ES-I3 (cell line): ENCODE measurements at regions not wholly inside any gene's neighbourhood (a gene's known extent, or its start where the extent isn't known, plus 50 kb on each side); places are given as distances from the start of the nearest gene placed in this dataset.

Experiments used
- H3K36me3 ChIP-seq: 2 replicates; pipeline ENCODE4 v1.6.1; 2013; ENCODE audit warnings: mild to moderate bottlenecking, low read length, control low read depth, moderate library complexity; ENCODE audit not compliant: insufficient read depth
- H3K4me1 ChIP-seq: 2 replicates; pipeline ENCODE4 v1.6.1; 2013; ENCODE audit warnings: mild to moderate bottlenecking, control low read depth, low read length; ENCODE audit not compliant: insufficient read depth
- H3K9ac ChIP-seq: 2 replicates; pipeline ENCODE4 v1.6.1; 2013; ENCODE audit warnings: low read depth, mild to moderate bottlenecking, low read length, moderate library complexity
- H3K9me3 ChIP-seq: 2 replicates; pipeline ENCODE4 v1.6.1; 2013; ENCODE audit warnings: mild to moderate bottlenecking, low read length, moderate library complexity; ENCODE audit not compliant: control insufficient read depth, insufficient read depth

DNA sequence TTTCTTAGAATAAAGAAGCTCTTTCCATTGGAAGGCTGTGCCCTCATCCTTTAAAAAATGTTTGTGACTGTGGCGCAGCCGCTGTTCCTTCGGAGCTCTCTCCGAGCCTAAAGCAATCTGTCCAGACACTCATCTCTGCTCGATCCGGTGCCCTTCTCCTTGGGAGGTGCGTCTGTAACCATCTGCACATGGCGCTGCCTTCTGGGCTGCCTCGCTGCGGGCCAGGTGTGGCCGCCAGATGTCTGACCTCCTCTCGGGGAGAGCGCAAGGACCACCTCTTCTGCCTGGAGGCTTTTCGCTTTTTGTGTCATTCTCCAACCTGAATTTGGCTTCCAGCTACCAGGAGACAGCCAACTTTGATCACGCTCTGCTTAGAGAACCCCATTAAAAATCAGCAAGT is 153.4 kb upstream of the PTCH1 start:
- no peak overlapping the region for H3K9ac ChIP-seq
- H3K4me1 ChIP-seq = peaks cover 11% of the 10 kb centered on the region
- H3K9me3 ChIP-seq = no peaks in the 10 kb centered on the region
- no peaks in the 10 kb centered on the region for H3K36me3 ChIP-seq

DNA sequence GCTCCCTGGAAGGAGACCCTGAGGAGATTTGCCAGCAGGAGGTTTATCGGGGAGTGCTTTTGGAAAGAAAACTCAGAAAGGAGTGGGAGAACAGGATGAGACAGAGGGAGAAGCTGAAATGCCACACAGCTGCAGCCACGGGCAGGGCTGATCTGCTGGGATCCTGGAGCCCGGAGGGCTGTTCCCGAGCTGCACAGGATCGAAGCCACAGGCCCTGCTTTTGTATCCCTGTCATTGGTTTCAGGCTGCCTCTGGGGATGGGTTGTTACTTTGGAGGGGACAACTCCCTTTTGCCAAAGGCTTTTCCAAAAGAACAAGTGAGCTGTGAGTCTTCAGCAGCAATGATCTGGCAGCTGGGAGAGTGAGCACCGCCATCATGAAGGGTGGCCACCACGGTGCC is 152.5 kb upstream of the PTCH1 start:
- Histone ChIP-seq H3K4me1 (peaks cover 11% of the 10 kb centered on the region), H3K9ac (no peak overlapping the region), H3K9me3 (no peaks in the 10 kb centered on the region), H3K36me3 (no peaks in the 10 kb centered on the region)

DNA sequence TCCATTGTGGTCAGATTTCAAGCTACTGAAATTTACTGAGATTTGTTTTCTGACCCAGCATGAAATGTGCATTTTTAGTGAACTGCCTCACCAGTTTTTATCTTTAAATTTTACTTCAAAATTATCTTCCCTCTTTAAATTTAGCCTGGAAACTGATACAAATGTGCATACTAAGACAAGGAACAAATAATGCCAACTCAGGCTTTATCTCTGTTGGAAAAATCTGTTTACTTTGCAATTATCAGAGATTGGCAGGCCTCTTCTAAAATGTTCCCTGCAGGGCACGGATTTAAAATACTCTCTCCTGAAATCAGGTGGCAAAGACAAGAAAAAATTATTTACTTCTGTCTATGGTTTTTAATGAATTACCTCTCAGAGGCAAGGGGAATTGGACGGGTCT is 151.0 kb upstream of the PTCH1 start:
- H3K9me3 ChIP-seq = no peaks in the 10 kb centered on the region
- H3K36me3 ChIP-seq = no peaks in the 10 kb centered on the region
- no peak overlapping the region for H3K9ac ChIP-seq
- H3K4me1 ChIP-seq = peaks cover 11% of the 10 kb centered on the region

- Histone ChIP-seq H3K9me3 (no peaks in the 10 kb centered on the region), H3K4me1 (peaks cover 11% of the 10 kb centered on the region), H3K36me3 (no peaks in the 10 kb centered on the region), H3K9ac (no peak overlapping the region)
Observed at GRCh38 chr9:95666785-95667155, 150.0 kb upstream of the PTCH1 start.

GRCh38 chr9:95666096-95666784 is 149.5 kb upstream of the PTCH1 start:
- Histone ChIP-seq H3K4me1 (peaks cover 11% of the 10 kb centered on the region), H3K36me3 (no peaks in the 10 kb centered on the region), H3K9ac (no peak overlapping the region), H3K9me3 (no peaks in the 10 kb centered on the region)

GRCh38 chr9:95653246-95653645 is 136.5 kb upstream of the PTCH1 start:
- H3K36me3 ChIP-seq = no peaks in the 10 kb centered on the region
- no peaks in the 10 kb centered on the region for H3K4me1 ChIP-seq
- no peak overlapping the region for H3K9ac ChIP-seq
- no peaks in the 10 kb centered on the region for H3K9me3 ChIP-seq

GRCh38 chr9:95650720-95651119 is 133.9 kb upstream of the PTCH1 start:
- H3K36me3 ChIP-seq = no peaks in the 10 kb centered on the region
- no peaks in the 10 kb centered on the region for H3K9me3 ChIP-seq
- no peaks in the 10 kb centered on the region for H3K4me1 ChIP-seq
- H3K9ac ChIP-seq = no peak overlapping the region

DNA sequence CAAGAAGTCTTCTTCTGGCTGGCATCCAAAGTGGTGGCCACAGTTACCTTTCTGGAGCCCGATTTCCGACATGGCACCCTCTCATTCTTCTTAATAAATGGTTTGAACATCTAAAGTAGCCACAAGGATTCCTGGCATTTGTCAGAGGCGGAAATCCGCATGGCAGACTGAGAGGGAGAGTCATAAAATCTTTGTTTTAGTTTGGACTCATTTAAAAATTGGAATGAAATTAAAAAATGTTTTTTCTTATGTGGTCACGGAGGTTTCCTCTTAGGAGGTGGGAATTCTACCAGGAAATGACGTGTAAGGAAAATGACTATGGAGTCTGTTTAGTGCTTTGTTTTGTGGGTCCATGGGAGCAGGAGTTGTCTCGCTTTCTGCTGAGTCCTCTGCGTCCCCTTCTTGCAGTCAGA is 133.0 kb upstream of the PTCH1 start:
- Histone ChIP-seq H3K9ac (no peak overlapping the region), H3K9me3 (no peaks in the 10 kb centered on the region), H3K36me3 (no peaks in the 10 kb centered on the region), H3K4me1 (no peaks in the 10 kb centered on the region)

- no peak overlapping the region for H3K9ac ChIP-seq
- H3K4me1 ChIP-seq = no peaks in the 10 kb centered on the region
- H3K9me3 ChIP-seq = no peaks in the 10 kb centered on the region
- no peaks in the 10 kb centered on the region for H3K36me3 ChIP-seq
Observed at GRCh38 chr9:95648225-95648624, 131.5 kb upstream of the PTCH1 start.

GRCh38 chr9:95645992-95646391 is 129.2 kb upstream of the PTCH1 start:
- no peaks in the 10 kb centered on the region for H3K9me3 ChIP-seq
- no peaks in the 10 kb centered on the region for H3K4me1 ChIP-seq
- H3K36me3 ChIP-seq = no peaks in the 10 kb centered on the region
- H3K9ac ChIP-seq = no peak overlapping the region

DNA sequence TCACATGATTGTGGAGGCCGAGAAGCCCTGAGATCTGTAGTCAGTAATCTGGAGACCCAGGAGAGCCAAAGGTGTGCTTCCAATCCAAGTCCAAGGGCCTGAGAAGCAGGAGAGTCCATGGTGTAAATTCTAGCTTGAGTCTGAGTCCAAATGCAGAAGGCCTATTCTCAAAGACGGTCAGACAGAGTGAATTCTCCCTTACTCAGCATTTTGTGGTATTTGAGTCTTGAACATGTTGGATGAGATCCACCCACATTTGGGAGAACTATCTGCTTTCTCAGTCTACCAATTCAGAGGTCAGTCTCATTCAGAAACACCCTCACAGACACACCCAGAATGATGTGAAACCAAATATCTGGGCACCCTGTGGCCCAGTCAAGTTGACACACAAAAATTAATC is 128.8 kb upstream of the PTCH1 start:
- no peaks in the 10 kb centered on the region for H3K4me1 ChIP-seq
- H3K36me3 ChIP-seq = no peaks in the 10 kb centered on the region
- H3K9ac ChIP-seq = no peak overlapping the region
- H3K9me3 ChIP-seq = no peaks in the 10 kb centered on the region

DNA sequence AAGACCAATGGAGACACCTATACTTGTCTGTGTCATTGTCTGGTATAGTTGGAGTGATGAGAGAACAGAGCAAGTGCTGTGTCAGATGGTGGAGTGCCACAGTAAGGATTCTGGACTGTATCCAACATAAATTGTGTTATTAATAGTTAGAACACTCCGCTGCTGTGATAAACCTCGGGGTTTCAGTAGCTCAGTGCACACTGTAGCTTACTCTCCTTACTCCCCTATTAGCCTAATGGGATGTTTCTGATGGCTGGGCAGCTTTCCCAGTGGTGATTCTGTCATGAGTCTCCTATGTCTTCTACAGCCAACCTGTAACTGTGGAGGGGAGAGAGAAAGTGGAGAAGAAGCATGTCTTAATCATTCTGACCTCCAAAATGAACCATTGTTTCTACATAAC is 127.6 kb upstream of the PTCH1 start:
- Histone ChIP-seq H3K9me3 (no peaks in the 10 kb centered on the region), H3K9ac (no peak overlapping the region), H3K36me3 (no peaks in the 10 kb centered on the region), H3K4me1 (no peaks in the 10 kb centered on the region)

GRCh38 chr9:95643619-95644018 is 126.8 kb upstream of the PTCH1 start:
- H3K4me1 ChIP-seq = no peaks in the 10 kb centered on the region
- no peaks in the 10 kb centered on the region for H3K36me3 ChIP-seq
- no peaks in the 10 kb centered on the region for H3K9me3 ChIP-seq
- H3K9ac ChIP-seq = no peak overlapping the region

DNA sequence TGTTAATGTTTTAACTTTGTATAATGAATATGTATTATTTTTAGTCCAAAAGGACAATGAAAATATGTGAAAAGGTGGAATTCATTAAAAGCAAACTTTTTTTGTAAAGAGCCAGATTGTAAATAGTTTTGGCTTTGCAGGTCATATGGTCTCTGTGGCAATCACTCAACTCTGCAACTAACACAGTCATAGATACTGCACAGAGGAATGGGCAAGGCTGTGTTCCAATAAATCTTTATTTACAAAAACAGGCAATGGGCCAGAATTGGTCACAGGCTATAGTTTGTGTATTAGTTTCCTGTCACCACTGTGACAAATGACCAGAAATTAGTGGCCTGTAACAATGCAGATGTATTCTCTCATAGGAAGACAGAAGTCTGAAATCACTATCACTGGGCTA is 125.4 kb upstream of the PTCH1 start:
- no peaks in the 10 kb centered on the region for H3K4me1 ChIP-seq
- H3K9ac ChIP-seq = no peak overlapping the region
- no peaks in the 10 kb centered on the region for H3K36me3 ChIP-seq
- H3K9me3 ChIP-seq = no peaks in the 10 kb centered on the region

DNA sequence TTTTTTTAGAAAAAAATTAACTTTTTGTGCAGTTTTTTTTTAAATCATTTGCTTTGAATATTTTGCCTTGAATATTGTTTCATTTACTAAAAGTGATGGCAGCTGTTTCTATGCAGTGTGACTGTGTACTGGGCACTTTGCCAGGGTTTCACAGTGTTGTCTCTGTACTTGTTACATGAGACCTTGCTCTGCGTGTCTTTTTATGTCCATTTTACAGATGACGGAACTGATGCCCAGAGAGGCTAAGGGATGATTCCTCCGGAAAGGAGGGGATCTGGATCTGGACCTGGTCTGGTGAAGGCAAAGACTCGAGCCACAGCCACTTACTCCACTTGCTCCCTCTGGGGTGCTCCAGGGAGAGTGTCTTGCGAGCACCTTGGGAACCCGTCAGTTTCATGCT is 124.8 kb upstream of the PTCH1 start:
- Histone ChIP-seq H3K9me3 (no peaks in the 10 kb centered on the region), H3K9ac (no peak overlapping the region), H3K4me1 (no peaks in the 10 kb centered on the region), H3K36me3 (no peaks in the 10 kb centered on the region)

DNA sequence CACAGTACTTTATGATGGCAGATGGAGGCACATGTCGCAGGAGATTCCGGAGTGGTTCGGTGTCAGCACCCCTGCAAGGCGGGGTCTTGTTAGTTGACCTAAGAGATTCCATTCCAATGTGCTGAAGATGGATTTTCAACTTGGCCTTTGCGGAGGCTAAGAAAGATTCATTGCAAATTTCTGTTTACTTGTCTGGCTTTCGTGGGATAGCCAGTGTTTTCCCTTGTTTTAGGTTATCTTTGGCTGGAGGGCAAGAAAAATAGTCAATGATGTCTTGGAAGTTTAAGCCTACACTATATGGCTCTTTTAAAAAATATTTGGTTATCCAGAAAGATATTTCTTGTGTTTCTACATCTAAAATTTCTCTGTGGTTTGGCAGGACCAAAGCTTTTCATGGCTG is 123.6 kb upstream of the PTCH1 start:
- H3K4me1 ChIP-seq = no peaks in the 10 kb centered on the region

More for the DNA sequence above, 123.6 kb upstream of the PTCH1 start:
- Histone ChIP-seq H3K36me3 (no peaks in the 10 kb centered on the region), H3K9me3 (no peaks in the 10 kb centered on the region), H3K9ac (no peak overlapping the region)
